Parathyroid adenoma (tissue), 2 donors: ENCODE measurements at regions not wholly inside any gene's neighbourhood (a gene's known extent, or its start where the extent isn't known, plus 50 kb on each side); places are given as distances from the start of the nearest gene placed in this dataset.

ENCODE experiments used
- H2AFZ ChIP-seq: fragments of 300-600 bp; sonication (generic); one replicate; pipeline ENCODE4 v1.7.0; 2017; ENCODE audit warnings: antibody characterized with exemption, mild to moderate bottlenecking
- H3K27ac ChIP-seq: fragments of 300-600 bp; sonication (generic); one replicate; pipeline ENCODE4 v1.7.0; 2017
- H3K27me3 ChIP-seq: fragments of 300-600 bp; sonication (generic); one replicate; pipeline ENCODE4 v1.7.0; 2017; ENCODE audit warnings: low read length; ENCODE audit not compliant: control insufficient read depth, insufficient read depth
- H3K36me3 ChIP-seq: fragments of 300-600 bp; sonication (generic); one replicate; pipeline ENCODE4 v1.7.0; 2017; ENCODE audit warnings: low read length; ENCODE audit not compliant: control insufficient read depth, insufficient read depth
- H3K4me1 ChIP-seq: fragments of 300-600 bp; sonication (generic); one replicate; pipeline ENCODE4 v1.7.0; 2017; ENCODE audit warnings: control low read depth
- H3K4me2 ChIP-seq: fragments of 300-600 bp; sonication (generic); one replicate; pipeline ENCODE4 v1.7.0; 2017; ENCODE audit warnings: low read length
- H3K4me3 ChIP-seq: fragments of 300-600 bp; sonication (generic); one replicate; pipeline ENCODE4 v1.7.0; 2017; ENCODE audit warnings: low read depth, low read length
- H3K79me2 ChIP-seq: fragments of 300-600 bp; sonication (generic); one replicate; pipeline ENCODE4 v1.7.0; 2017; ENCODE audit warnings: control low read depth
- H3K9ac ChIP-seq: fragments of 300-600 bp; sonication (generic); one replicate; pipeline ENCODE4 v1.7.0; 2017; ENCODE audit warnings: mild to moderate bottlenecking
- H3K9me3 ChIP-seq: fragments of 300-600 bp; sonication (generic); one replicate; pipeline ENCODE4 v1.7.0; 2017; ENCODE audit warnings: low read length; ENCODE audit not compliant: control insufficient read depth
- TF ChIP-seq, protein P1 (sequence below): fragments of 300-600 bp; sonication (generic); IDR thresholded peaks from one replicate; pipeline ENCODE4 v1.7.0; 2017; ENCODE audit warnings: antibody characterized with exemption, mild to moderate bottlenecking
- donor health status: primary hyperparathyroidism.

DNA sequence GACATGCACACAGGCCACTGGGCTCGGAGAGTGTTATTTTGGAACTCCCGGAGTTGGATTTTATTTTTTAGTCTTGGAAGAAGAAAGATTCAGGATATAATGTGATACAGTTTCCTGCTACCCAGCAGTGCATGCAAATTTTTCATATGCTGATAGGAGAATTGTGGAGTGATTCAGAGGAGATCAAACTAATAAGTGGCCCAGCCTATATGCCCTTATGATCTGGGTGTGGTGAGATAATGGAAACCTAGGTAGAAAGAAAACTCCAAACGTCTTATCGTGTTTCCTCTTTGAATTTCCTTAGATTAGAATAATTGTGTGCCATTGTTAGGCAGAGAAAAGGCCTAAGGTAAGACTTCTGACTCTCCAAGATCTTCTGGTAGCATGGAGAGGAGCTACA lies 401.2 kb upstream of the BTBD3 start:
- no peaks in the 10 kb centered on the region for H3K9me3 ChIP-seq
- TF ChIP-seq, protein P1, sequence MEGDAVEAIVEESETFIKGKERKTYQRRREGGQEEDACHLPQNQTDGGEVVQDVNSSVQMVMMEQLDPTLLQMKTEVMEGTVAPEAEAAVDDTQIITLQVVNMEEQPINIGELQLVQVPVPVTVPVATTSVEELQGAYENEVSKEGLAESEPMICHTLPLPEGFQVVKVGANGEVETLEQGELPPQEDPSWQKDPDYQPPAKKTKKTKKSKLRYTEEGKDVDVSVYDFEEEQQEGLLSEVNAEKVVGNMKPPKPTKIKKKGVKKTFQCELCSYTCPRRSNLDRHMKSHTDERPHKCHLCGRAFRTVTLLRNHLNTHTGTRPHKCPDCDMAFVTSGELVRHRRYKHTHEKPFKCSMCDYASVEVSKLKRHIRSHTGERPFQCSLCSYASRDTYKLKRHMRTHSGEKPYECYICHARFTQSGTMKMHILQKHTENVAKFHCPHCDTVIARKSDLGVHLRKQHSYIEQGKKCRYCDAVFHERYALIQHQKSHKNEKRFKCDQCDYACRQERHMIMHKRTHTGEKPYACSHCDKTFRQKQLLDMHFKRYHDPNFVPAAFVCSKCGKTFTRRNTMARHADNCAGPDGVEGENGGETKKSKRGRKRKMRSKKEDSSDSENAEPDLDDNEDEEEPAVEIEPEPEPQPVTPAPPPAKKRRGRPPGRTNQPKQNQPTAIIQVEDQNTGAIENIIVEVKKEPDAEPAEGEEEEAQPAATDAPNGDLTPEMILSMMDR = no peak
- H3K79me2 ChIP-seq = no peaks in the 10 kb centered on the region
- H3K4me3 ChIP-seq = no peak overlapping the region
- no peaks in the 10 kb centered on the region for H3K27me3 ChIP-seq
- no peaks in the 10 kb centered on the region for H3K36me3 ChIP-seq
- H3K9ac ChIP-seq = no peak overlapping the region
- no peaks in the 10 kb centered on the region for H3K4me1 ChIP-seq
- no peak overlapping the region for H3K4me2 ChIP-seq
- H2AFZ ChIP-seq = no peak overlapping the region
- no peak overlapping the region for H3K27ac ChIP-seq

DNA sequence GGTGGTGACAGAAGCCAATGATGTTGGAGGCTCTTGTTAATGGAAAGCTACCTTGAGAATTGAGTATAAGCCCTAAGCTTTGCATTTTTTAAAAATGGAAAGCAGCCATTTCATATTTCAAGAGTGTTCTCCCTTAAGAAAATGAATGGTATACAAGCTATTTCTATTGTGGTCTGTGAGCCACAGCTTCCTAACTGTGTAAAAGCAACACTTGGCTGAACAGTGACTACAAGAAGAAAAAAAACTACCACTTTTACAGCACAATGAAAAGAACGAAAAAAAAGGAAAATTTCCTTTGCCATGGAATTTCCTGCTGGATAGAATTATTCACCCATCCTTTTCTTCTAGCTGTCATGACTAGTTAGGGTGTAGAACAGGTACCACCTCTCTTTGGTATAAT lies 397.1 kb upstream of the BTBD3 start:
- Histone ChIP-seq H3K4me1 (no peaks in the 10 kb centered on the region), H3K79me2 (no peaks in the 10 kb centered on the region), H3K4me3 (no peak overlapping the region), H3K9ac (no peak overlapping the region), H3K27ac (no peak overlapping the region), H3K36me3 (no peaks in the 10 kb centered on the region), H3K4me2 (no peak overlapping the region), H3K9me3 (no peaks in the 10 kb centered on the region), H2AFZ (no peak overlapping the region), H3K27me3 (no peaks in the 10 kb centered on the region)
- TF ChIP-seq, protein P1 = no peak

DNA sequence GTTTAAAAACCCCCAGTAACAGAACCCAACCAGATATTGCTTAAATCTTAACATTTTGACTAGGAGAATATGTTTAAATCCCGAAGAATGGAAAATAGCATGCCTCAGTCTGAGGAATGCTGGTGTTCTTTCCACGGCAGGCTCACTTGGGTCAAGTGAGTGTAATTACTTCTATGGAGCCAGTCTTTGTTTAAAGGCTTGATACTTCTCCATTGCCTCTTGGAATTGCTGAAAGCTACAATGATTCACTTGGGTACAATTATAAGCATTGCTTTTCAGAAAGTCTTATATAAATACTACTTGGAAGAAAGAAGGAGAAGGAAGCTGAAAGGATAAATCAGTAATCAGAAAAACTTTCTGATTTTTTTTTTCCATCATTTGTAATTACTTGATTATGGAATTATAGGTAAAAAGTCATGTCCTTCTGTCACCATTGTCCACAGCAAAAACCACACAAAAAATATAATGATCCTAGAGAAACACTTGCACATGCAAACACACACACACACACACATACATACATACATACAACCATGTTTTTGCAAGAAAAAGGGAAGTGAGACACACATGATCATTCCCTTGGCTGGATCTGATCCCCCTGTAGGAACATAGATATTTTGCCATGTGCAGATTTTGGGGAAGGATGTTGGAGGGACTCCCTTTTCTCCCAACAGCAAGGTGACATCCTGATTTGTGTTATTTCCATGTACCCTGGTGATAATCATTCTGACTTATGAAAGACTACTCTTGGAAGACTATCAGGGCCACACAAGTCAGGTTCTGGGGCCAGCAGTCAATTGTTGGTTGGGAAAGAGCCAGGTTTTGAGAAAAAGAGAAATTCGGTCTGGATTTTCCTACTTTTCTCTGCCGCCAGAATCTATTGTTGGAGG lies 396.0 kb upstream of the BTBD3 start:
- Histone ChIP-seq H2AFZ (no peak overlapping the region), H3K27ac (no peak overlapping the region), H3K79me2 (no peaks in the 10 kb centered on the region), H3K27me3 (no peaks in the 10 kb centered on the region), H3K4me1 (no peaks in the 10 kb centered on the region), H3K4me2 (no peak overlapping the region), H3K4me3 (no peak overlapping the region), H3K9ac (no peak overlapping the region), H3K36me3 (no peaks in the 10 kb centered on the region), H3K9me3 (no peaks in the 10 kb centered on the region)
- TF ChIP-seq, protein P1 = no peak

DNA sequence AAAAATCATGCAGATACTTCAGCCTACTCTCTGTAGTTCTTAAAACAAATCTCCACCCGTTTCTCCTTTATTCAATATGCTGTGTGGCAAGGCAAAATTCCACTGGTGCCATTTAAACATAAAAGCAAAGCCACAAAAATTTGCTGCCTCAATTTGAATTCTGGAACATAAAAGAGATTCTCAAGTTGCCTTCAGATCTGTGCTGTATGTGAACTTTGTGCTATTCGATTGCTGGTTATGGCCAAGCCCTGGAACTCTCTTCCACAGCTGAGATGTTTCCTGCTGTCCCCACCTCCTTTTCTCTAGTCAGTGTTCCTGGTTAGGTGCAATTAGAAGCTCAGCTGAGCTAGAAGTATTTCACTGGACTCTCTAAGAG lies 395.3 kb upstream of the BTBD3 start:
- no peaks in the 10 kb centered on the region for H3K27me3 ChIP-seq
- H3K27ac ChIP-seq = no peak overlapping the region
- H3K4me3 ChIP-seq = no peak overlapping the region
- no peaks in the 10 kb centered on the region for H3K9me3 ChIP-seq
- no peaks in the 10 kb centered on the region for H3K36me3 ChIP-seq
- no peaks in the 10 kb centered on the region for H3K79me2 ChIP-seq
- H3K4me2 ChIP-seq = no peak overlapping the region
- TF ChIP-seq, protein P1 = no peak
- H3K4me1 ChIP-seq = no peaks in the 10 kb centered on the region
- no peak overlapping the region for H3K9ac ChIP-seq
- no peak overlapping the region for H2AFZ ChIP-seq

DNA sequence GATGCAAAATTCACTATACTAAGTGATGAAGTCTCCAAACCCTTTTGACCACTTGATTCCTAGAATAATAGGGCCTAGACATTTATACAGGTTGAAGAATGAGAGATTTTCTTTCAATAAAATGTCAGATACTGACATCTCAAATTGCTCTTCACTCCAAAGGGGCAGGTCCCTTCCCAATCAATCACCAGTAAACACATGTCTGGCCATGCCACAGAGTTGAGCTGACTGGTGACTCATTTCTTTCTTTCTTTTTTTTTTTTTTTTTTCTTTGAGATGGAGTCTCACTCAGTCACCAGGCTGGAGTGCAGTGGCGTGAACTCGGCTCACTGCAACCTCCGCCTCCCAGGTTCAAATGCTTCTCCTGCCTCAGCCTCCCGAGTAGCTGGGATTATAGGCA lies 388.6 kb upstream of the BTBD3 start:
- no peaks in the 10 kb centered on the region for H3K79me2 ChIP-seq
- TF ChIP-seq, protein P1 = no peak
- H3K36me3 ChIP-seq = no peaks in the 10 kb centered on the region
- no peak overlapping the region for H3K4me2 ChIP-seq
- H3K4me3 ChIP-seq = no peak overlapping the region
- H2AFZ ChIP-seq = no peak overlapping the region
- H3K27me3 ChIP-seq = no peaks in the 10 kb centered on the region
- no peak overlapping the region for H3K9ac ChIP-seq
- H3K4me1 ChIP-seq = no peaks in the 10 kb centered on the region
- no peak overlapping the region for H3K27ac ChIP-seq
- H3K9me3 ChIP-seq = peaks cover 3% of the 10 kb centered on the region
